Erythroblast (primary cell): ENCODE measurements at regions not wholly inside any gene's neighbourhood (a gene's known extent, or its start where the extent isn't known, plus 50 kb on each side); places are given as distances from the start of the nearest gene placed in this dataset.

Source experiments
- GATA1 ChIP-seq: IDR thresholded peaks from 2 replicates; pipeline ENCODE4 v1.6.1; 2011; ENCODE audit warnings: low read depth, mild to moderate bottlenecking, control low read depth, low read length, moderate library complexity
- POLR2A ChIP-seq: IDR thresholded peaks from 2 replicates; pipeline ENCODE4 v1.6.1; 2011; ENCODE audit warnings: mild to moderate bottlenecking, low read length

- no peak for TF ChIP-seq POLR2A
- TF ChIP-seq GATA1, result no peak
Observed at GRCh38 chr3:164235289-164236028, 842.8 kb downstream of the SI start.
